ENCODE measurements at regions not wholly inside any gene's neighbourhood (a gene's known extent, or its start where the extent isn't known, plus 50 kb on each side); places are given as distances from the start of the nearest gene placed in this dataset.

DNA sequence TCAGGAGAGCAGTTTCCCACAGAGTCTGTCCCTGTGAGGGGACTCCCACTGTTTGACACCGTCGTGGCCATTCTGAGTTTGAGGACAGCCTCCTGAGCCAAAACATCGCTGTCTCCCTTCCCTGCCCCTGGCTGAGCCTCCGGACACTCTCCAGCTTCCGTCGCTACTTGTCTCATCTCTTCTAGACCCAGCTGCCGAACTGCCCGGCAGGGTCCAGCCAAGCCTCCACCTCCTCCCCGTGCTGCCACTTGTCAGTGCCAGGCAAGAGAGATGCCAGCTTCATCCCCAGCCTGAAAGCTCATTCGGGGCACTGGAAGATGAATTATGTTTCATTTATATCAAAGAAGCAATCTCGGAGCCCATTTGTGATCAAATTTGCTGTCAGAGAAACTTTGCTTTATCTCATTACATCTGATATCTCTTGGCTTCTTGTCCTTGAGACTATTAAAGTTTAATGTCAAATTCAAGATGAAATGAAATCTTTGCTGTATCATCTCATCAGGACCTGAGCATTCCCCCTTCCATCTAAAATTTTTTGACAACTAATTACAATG, 283.9 kb downstream of the BUD13 start:
- DNase-seq (ENCODE audit: low spot score): no peak
- in situ Hi-C loops (cut with MboI; ENCODE audit: low sequenced_read_pairs, unreplicated experiment): no loop called here
- TF ChIP-seq, protein P1, sequence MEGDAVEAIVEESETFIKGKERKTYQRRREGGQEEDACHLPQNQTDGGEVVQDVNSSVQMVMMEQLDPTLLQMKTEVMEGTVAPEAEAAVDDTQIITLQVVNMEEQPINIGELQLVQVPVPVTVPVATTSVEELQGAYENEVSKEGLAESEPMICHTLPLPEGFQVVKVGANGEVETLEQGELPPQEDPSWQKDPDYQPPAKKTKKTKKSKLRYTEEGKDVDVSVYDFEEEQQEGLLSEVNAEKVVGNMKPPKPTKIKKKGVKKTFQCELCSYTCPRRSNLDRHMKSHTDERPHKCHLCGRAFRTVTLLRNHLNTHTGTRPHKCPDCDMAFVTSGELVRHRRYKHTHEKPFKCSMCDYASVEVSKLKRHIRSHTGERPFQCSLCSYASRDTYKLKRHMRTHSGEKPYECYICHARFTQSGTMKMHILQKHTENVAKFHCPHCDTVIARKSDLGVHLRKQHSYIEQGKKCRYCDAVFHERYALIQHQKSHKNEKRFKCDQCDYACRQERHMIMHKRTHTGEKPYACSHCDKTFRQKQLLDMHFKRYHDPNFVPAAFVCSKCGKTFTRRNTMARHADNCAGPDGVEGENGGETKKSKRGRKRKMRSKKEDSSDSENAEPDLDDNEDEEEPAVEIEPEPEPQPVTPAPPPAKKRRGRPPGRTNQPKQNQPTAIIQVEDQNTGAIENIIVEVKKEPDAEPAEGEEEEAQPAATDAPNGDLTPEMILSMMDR (IDR thresholded peaks at IDR 0.05; ENCODE audit: borderline replicate concordance, control extremely low read depth, extremely low read depth, insufficient read depth, missing control alignments): no peak

DNA sequence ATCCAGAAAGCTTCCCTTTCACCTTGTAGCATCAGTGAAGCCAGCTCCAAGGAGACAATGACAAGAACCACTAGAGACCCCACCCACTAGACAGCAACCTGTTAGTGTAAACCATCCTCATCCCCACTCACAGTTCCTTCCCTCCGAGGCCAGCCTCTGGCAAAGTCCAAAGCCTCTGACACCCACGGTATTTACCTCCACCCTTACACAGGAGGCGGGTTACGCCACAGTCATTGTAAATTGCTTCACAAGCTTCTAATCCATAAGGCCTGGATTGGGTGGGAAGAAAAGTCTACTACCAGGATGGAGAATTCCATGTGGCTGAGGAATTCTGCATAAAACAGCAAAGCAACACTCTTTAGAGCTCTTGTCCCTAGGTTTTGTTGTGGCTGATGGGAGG, 287.4 kb downstream of the BUD13 start:
- no peak for DNase-seq (ENCODE audit: low spot score)
- in situ Hi-C loops (cut with MboI; ENCODE audit: low sequenced_read_pairs, unreplicated experiment): no loop called here
- TF ChIP-seq, protein P1 (IDR thresholded peaks at IDR 0.05; ENCODE audit: borderline replicate concordance, control extremely low read depth, extremely low read depth, insufficient read depth, missing control alignments): no peak

GRCh38 chr11:116482716-116483115, 290.1 kb downstream of the BUD13 start:
- TF ChIP-seq, protein P1 (IDR thresholded peaks at IDR 0.05; ENCODE audit: borderline replicate concordance, control extremely low read depth, extremely low read depth, insufficient read depth, missing control alignments): no peak
- DNase-seq (ENCODE audit: low spot score): no peak
- in situ Hi-C loops (cut with MboI; ENCODE audit: low sequenced_read_pairs, unreplicated experiment): no loop called here

DNA sequence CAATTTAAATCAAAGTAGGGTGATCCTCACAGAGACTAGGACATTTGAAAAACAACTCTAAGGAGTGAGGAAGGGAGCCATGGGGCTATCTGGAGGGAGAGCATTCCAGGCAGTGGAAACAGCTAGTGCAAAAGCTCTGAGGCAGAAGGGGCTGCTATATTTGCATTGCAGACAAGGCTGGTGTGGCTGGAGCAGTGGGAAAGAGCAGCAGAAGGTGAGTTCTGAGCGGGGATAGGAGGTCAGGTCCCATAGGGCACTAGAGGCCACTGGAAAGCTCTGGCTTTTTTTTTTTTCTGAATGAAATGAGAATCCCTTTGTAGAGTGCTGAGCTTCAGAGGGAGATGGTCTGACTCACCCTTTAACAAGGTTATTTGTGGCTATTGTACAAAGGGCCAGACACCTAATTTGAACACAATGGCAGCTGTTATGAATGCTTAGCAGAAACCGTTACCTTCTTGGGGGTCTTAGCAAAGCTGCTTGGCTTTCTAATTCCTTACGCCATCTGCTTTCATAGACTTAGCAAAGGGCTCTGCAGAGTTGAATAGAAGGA, 291.6 kb downstream of the BUD13 start:
- in situ Hi-C loops (cut with MboI; ENCODE audit: low sequenced_read_pairs, unreplicated experiment): no loop called here
- TF ChIP-seq, protein P1 (IDR thresholded peaks at IDR 0.05; ENCODE audit: borderline replicate concordance, control extremely low read depth, extremely low read depth, insufficient read depth, missing control alignments): no peak
- no peak for DNase-seq (ENCODE audit: low spot score)

- in situ Hi-C loops (cut with MboI; ENCODE audit: low sequenced_read_pairs, unreplicated experiment): no loop called here
- DNase-seq (ENCODE audit: low spot score): no peak
- TF ChIP-seq, protein P1 (IDR thresholded peaks at IDR 0.05; ENCODE audit: borderline replicate concordance, control extremely low read depth, extremely low read depth, insufficient read depth, missing control alignments): no peak
Observed at GRCh38 chr11:116478669-116479668, 293.8 kb downstream of the BUD13 start.

DNA sequence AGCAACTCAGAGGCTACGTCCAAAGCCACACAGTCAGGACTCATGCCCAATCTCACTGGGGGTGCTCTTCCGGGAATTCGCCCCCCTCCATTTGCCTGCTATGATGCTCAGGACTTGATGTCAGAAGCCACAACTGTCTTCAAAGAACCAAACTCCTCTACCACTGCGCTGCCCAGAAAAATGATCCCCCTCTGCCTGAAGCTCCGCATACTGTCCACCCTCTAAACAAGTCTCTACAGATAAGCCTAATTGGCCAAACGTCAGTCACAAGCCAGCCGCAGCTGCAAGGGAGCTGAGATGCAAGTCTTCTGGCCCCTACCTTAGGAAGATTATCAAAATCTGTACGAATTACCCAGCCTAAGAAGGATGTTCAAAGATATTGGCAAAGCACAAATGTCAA, 294.6 kb downstream of the BUD13 start:
- in situ Hi-C loops (cut with MboI; ENCODE audit: low sequenced_read_pairs, unreplicated experiment): no loop called here
- TF ChIP-seq, protein P1 (IDR thresholded peaks at IDR 0.05; ENCODE audit: borderline replicate concordance, control extremely low read depth, extremely low read depth, insufficient read depth, missing control alignments): no peak
- DNase-seq (ENCODE audit: low spot score): no peak

Data from GM13976 (cell line).